ENCODE measurements at regions not wholly inside any gene's neighbourhood (a gene's known extent, or its start where the extent isn't known, plus 50 kb on each side); places are given as distances from the start of the nearest gene placed in this dataset.
"Not testable (repeated sequence)": the region's sequence is repeated elsewhere in the genome, so short reads cannot be mapped to it uniquely, and the experiment has no call there.

DNA sequence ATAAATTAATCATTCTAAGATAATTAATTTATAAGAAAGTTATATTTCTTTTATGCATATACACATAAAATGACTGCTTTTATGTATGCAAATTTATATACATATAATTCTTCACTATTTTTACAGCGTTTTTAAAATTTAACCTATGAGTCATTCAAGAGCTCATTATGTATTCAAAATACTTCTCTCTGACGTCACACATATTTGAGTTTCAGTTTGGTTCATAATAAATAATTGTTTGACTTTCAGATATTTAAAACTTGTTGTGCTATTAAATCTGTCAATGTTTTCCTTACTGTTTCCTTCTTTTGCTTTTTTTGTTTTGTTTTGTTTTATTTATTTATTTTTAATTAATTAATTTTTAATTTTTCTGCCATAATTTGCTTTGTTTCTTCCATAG, 467.5 kb upstream of the ADGRB3 start:
- no CpG with 5 or more reads among the region's 2 CpGs for WGBS, 2 experiments (ENCODE audit: insufficient coverage in 2 of 2)
- no peak overlapping the region for H3K27ac ChIP-seq (ENCODE audit: low read depth, low read length, severe bottlenecking)
- H3K4me1 ChIP-seq (ENCODE audit: control insufficient read depth, insufficient read depth, low read length, poor library complexity, severe bottlenecking), result no peaks in the 10 kb centered on the region
- no peak overlapping the region for H3K4me3 ChIP-seq (ENCODE audit: extremely low read depth, insufficient read depth, low read length, poor library complexity, severe bottlenecking)
- H3K9me3 ChIP-seq (ENCODE audit: control insufficient read depth, low read length), result no peaks in the 10 kb centered on the region
- no peaks in the 10 kb centered on the region for H3K36me3 ChIP-seq (ENCODE audit: control insufficient read depth, insufficient read depth, low read length)

DNA sequence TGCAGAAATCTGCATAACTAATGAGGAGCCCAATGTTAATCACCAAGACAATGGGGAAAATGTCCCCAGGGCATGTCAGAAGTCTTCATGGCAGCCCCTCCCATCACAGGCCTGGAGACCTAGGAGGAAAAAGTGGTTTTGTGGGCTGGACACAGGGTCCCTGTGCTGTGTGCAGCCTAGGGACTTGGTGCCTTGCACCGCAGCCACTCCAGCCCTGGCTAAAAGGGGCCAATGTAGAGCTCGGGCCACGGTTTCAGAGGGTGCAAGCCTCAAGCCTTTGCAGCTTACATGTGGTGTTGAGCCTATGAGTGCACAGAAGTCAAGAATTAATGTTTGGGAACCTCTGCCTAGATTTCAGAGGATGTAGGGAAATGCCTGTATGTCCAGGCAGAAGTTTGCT, 474.3 kb upstream of the ADGRB3 start:
- H3K27ac ChIP-seq (ENCODE audit: low read depth, low read length, severe bottlenecking); H3K4me3 ChIP-seq (ENCODE audit: extremely low read depth, insufficient read depth, low read length, poor library complexity, severe bottlenecking); H3K4me1 ChIP-seq (ENCODE audit: control insufficient read depth, insufficient read depth, low read length, poor library complexity, severe bottlenecking); H3K36me3 ChIP-seq (ENCODE audit: control insufficient read depth, insufficient read depth, low read length); H3K9me3 ChIP-seq (ENCODE audit: control insufficient read depth, low read length): not testable (repeated sequence)
- WGBS, 2 experiments (ENCODE audit: insufficient coverage in 2 of 2), result 92 to 94% methylated on average over 3 of the region's 3 CpGs

GRCh38 chr6:68160348-68160747, 474.7 kb upstream of the ADGRB3 start:
- peaks cover 9% of the 10 kb centered on the region for H3K9me3 ChIP-seq (ENCODE audit: control insufficient read depth, low read length)
- H3K27ac ChIP-seq (ENCODE audit: low read depth, low read length, severe bottlenecking), result no peak overlapping the region
- no peaks in the 10 kb centered on the region for H3K36me3 ChIP-seq (ENCODE audit: control insufficient read depth, insufficient read depth, low read length)
- no peaks in the 10 kb centered on the region for H3K4me1 ChIP-seq (ENCODE audit: control insufficient read depth, insufficient read depth, low read length, poor library complexity, severe bottlenecking)
- no peak overlapping the region for H3K4me3 ChIP-seq (ENCODE audit: extremely low read depth, insufficient read depth, low read length, poor library complexity, severe bottlenecking)

DNA sequence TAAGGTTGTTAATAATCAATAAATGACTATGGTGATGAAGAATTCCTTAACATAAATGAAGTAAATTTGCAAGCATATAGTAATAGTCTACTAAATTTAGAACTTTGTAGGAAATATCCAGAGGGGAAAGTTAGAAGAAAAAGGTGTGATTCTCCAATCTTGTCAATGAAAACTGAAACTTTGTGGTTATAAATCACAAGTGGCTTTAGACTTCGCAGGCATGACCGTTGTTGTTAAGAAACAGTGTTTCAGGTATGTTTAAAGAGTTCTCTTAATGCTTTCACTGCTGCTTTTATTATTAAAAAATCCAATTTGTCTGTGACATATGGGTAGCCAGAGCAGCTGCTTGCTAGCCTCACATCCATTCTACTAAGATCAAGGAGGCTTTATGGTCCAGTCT, 475.6 kb upstream of the ADGRB3 start:
- Histone ChIP-seq H3K4me1 (ENCODE audit: control insufficient read depth, insufficient read depth, low read length, poor library complexity, severe bottlenecking) (no peaks in the 10 kb centered on the region), H3K27ac (ENCODE audit: low read depth, low read length, severe bottlenecking) (no peak overlapping the region), H3K36me3 (ENCODE audit: control insufficient read depth, insufficient read depth, low read length) (no peaks in the 10 kb centered on the region), H3K9me3 (ENCODE audit: control insufficient read depth, low read length) (peaks cover 9% of the 10 kb centered on the region), H3K4me3 (ENCODE audit: extremely low read depth, insufficient read depth, low read length, poor library complexity, severe bottlenecking) (no peak overlapping the region)
- no CpG with 5 or more reads among the region's 2 CpGs for WGBS, 2 experiments (ENCODE audit: insufficient coverage in 2 of 2)

DNA sequence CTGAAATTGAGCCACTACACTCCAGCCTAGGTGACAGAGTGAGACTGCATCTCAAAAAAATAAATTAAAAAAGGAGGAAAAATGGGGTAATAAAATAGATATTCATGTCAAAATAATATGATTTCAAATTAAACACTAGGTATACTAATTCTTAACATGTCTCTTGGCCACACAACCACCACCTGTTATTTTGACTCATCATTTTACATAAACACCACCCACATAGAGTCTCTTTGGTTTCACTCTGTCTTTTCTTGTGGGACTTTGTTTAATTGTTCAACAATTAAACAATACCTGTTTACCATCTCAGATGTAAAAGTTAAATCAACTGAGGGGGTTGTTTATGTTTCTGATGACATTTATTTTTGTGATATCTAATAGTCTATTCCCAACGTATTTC, 476.8 kb upstream of the ADGRB3 start:
- H3K4me1 ChIP-seq (ENCODE audit: control insufficient read depth, insufficient read depth, low read length, poor library complexity, severe bottlenecking), result no peaks in the 10 kb centered on the region
- H3K36me3 ChIP-seq (ENCODE audit: control insufficient read depth, insufficient read depth, low read length), result no peaks in the 10 kb centered on the region
- WGBS, 2 experiments (ENCODE audit: insufficient coverage in 2 of 2), result no CpG with 5 or more reads among the region's 1 CpG
- peaks cover 9% of the 10 kb centered on the region for H3K9me3 ChIP-seq (ENCODE audit: control insufficient read depth, low read length)
- H3K27ac ChIP-seq (ENCODE audit: low read depth, low read length, severe bottlenecking), result no peak overlapping the region
- H3K4me3 ChIP-seq (ENCODE audit: extremely low read depth, insufficient read depth, low read length, poor library complexity, severe bottlenecking), result no peak overlapping the region

DNA sequence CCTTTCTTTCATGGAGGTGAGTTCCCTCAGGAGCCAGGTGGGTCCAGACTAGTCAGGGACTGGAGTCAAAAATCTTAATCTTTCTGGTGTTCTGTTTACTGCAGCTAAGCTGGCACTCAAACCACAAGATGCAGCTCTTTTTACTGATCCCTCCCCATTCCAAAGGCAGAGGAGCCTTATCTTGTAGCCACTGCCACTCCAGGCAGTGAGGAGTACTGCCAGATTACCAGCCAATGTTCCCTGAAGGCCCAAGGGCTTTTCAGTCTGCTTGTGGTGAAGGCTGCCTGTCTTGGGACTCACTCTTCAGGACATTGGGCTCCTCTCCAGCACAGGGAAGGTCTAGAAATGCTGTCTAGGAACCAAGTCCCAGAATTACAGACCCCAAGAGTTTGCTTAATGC, 490.4 kb upstream of the ADGRB3 start:
- Histone ChIP-seq H3K4me3 (ENCODE audit: extremely low read depth, insufficient read depth, low read length, poor library complexity, severe bottlenecking) (no peak overlapping the region), H3K9me3 (ENCODE audit: control insufficient read depth, low read length) (peaks cover 8% of the 10 kb centered on the region), H3K27ac (ENCODE audit: low read depth, low read length, severe bottlenecking) (no peak overlapping the region), H3K36me3 (ENCODE audit: control insufficient read depth, insufficient read depth, low read length) (no peaks in the 10 kb centered on the region), H3K4me1 (ENCODE audit: control insufficient read depth, insufficient read depth, low read length, poor library complexity, severe bottlenecking) (no peaks in the 10 kb centered on the region)

DNA sequence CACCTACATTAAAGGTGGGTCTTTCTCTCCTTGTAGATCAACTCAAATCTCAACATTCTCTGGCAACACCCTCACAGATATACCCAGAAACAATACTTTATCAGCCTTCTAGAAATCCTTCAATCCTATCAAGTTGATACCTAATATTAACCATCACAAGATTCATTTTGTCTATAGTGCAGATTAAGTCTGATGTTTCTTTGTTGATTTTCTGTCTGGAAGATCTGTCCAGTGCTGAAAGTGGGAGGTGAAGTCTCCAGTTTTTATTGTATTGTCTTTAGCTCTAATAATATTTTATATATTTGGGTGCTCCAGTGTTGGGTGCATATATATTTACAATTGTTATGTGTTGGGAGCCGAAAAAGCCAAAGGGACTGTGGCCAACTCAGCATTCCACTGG, 493.9 kb upstream of the ADGRB3 start:
- Histone ChIP-seq H3K36me3 (ENCODE audit: control insufficient read depth, insufficient read depth, low read length) (no peaks in the 10 kb centered on the region), H3K4me1 (ENCODE audit: control insufficient read depth, insufficient read depth, low read length, poor library complexity, severe bottlenecking) (no peaks in the 10 kb centered on the region), H3K4me3 (ENCODE audit: extremely low read depth, insufficient read depth, low read length, poor library complexity, severe bottlenecking) (no peak overlapping the region), H3K27ac (ENCODE audit: low read depth, low read length, severe bottlenecking) (no peak overlapping the region), H3K9me3 (ENCODE audit: control insufficient read depth, low read length) (peaks cover 8% of the 10 kb centered on the region)
- WGBS, 2 experiments (ENCODE audit: insufficient coverage in 2 of 2), result no CpG with 5 or more reads among the region's 1 CpG

GRCh38 chr6:68139130-68139529, 496.0 kb upstream of the ADGRB3 start:
- Histone ChIP-seq H3K4me3 (ENCODE audit: extremely low read depth, insufficient read depth, low read length, poor library complexity, severe bottlenecking) (no peak overlapping the region), H3K9me3 (ENCODE audit: control insufficient read depth, low read length) (peaks cover 8% of the 10 kb centered on the region), H3K36me3 (ENCODE audit: control insufficient read depth, insufficient read depth, low read length) (no peaks in the 10 kb centered on the region), H3K4me1 (ENCODE audit: control insufficient read depth, insufficient read depth, low read length, poor library complexity, severe bottlenecking) (no peaks in the 10 kb centered on the region), H3K27ac (ENCODE audit: low read depth, low read length, severe bottlenecking) (no peak overlapping the region)
- 0 to 17% methylated on average over 1 of the region's 1 CpG for WGBS, 2 experiments (ENCODE audit: insufficient coverage in 2 of 2)

DNA sequence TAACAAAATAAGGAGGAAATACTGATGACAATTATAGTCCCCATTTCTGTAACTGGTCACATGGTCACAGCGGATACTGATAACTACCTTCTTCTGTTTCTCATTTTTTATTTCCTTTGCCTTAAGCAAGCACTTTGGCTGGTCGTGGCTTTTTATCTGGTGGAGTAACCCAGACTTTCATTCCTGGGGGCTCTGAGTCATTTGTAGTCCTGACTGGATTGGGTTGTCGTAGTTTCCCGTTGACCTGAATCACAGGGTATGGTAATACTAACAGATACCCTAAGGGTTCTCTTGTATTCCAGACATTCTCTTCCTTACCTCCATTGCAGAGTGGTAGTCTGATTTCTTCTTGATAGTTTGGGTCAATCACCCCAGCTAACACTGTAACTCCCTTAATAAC, 500.3 kb upstream of the ADGRB3 start:
- no peak overlapping the region for H3K27ac ChIP-seq (ENCODE audit: low read depth, low read length, severe bottlenecking)
- H3K4me3 ChIP-seq (ENCODE audit: extremely low read depth, insufficient read depth, low read length, poor library complexity, severe bottlenecking), result no peak overlapping the region
- H3K36me3 ChIP-seq (ENCODE audit: control insufficient read depth, insufficient read depth, low read length), result no peaks in the 10 kb centered on the region
- WGBS, 2 experiments (ENCODE audit: insufficient coverage in 2 of 2), result 83 to 100% methylated on average over 1 to 2 of the region's 4 CpGs
- no peaks in the 10 kb centered on the region for H3K9me3 ChIP-seq (ENCODE audit: control insufficient read depth, low read length)
- H3K4me1 ChIP-seq (ENCODE audit: control insufficient read depth, insufficient read depth, low read length, poor library complexity, severe bottlenecking), result no peaks in the 10 kb centered on the region

GRCh38 chr6:68128211-68128610, 506.9 kb upstream of the ADGRB3 start:
- H3K9me3 ChIP-seq (ENCODE audit: control insufficient read depth, low read length), result peaks cover 2% of the 10 kb centered on the region
- no peak overlapping the region for H3K27ac ChIP-seq (ENCODE audit: low read depth, low read length, severe bottlenecking)
- no peak overlapping the region for H3K4me3 ChIP-seq (ENCODE audit: extremely low read depth, insufficient read depth, low read length, poor library complexity, severe bottlenecking)
- no peaks in the 10 kb centered on the region for H3K4me1 ChIP-seq (ENCODE audit: control insufficient read depth, insufficient read depth, low read length, poor library complexity, severe bottlenecking)
- no peaks in the 10 kb centered on the region for H3K36me3 ChIP-seq (ENCODE audit: control insufficient read depth, insufficient read depth, low read length)
- no CpG with 5 or more reads among the region's 2 CpGs for WGBS, 2 experiments (ENCODE audit: insufficient coverage in 2 of 2)

- H3K9me3 ChIP-seq (ENCODE audit: control insufficient read depth, low read length), result peaks cover 12% of the 10 kb centered on the region
- no peak overlapping the region for H3K27ac ChIP-seq (ENCODE audit: low read depth, low read length, severe bottlenecking)
- H3K4me3 ChIP-seq (ENCODE audit: extremely low read depth, insufficient read depth, low read length, poor library complexity, severe bottlenecking), result no peak overlapping the region
- no peaks in the 10 kb centered on the region for H3K4me1 ChIP-seq (ENCODE audit: control insufficient read depth, insufficient read depth, low read length, poor library complexity, severe bottlenecking)
- 67 to 96% methylated on average over 1 to 4 of the region's 4 CpGs for WGBS, 2 experiments (ENCODE audit: insufficient coverage in 2 of 2)
- no peaks in the 10 kb centered on the region for H3K36me3 ChIP-seq (ENCODE audit: control insufficient read depth, insufficient read depth, low read length)
These were observed 508.0 kb upstream of the ADGRB3 start for GRCh38 chr6:68127074-68127473.
